Epithelial cell of proximal tubule (primary cell): ENCODE measurements at regions not wholly inside any gene's neighbourhood (a gene's known extent, or its start where the extent isn't known, plus 50 kb on each side); places are given as distances from the start of the nearest gene placed in this dataset.

Experiments used
- DNase-seq: peaks from one replicate; pipeline ENCODE4 v3.0.0-alpha.2; 2011; ENCODE audit warnings: low read depth
- H3K4me3 ChIP-seq: 2 replicates; pipeline ENCODE4 v1.5.1; 2011; ENCODE audit warnings: low read depth, mild to moderate bottlenecking, low read length
- TF ChIP-seq, protein P1 (sequence below): conservative IDR thresholded peaks from 2 replicates; pipeline ENCODE4 v1.5.1; 2012; ENCODE audit warnings: low read depth, mild to moderate bottlenecking, low read length

- no peak for DNase-seq
- no peak overlapping the region for H3K4me3 ChIP-seq
- TF ChIP-seq, protein P1, sequence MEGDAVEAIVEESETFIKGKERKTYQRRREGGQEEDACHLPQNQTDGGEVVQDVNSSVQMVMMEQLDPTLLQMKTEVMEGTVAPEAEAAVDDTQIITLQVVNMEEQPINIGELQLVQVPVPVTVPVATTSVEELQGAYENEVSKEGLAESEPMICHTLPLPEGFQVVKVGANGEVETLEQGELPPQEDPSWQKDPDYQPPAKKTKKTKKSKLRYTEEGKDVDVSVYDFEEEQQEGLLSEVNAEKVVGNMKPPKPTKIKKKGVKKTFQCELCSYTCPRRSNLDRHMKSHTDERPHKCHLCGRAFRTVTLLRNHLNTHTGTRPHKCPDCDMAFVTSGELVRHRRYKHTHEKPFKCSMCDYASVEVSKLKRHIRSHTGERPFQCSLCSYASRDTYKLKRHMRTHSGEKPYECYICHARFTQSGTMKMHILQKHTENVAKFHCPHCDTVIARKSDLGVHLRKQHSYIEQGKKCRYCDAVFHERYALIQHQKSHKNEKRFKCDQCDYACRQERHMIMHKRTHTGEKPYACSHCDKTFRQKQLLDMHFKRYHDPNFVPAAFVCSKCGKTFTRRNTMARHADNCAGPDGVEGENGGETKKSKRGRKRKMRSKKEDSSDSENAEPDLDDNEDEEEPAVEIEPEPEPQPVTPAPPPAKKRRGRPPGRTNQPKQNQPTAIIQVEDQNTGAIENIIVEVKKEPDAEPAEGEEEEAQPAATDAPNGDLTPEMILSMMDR = no peak
Observed at GRCh38 chr13:42412812-42413483, 141.0 kb downstream of the AKAP11 start.

DNA sequence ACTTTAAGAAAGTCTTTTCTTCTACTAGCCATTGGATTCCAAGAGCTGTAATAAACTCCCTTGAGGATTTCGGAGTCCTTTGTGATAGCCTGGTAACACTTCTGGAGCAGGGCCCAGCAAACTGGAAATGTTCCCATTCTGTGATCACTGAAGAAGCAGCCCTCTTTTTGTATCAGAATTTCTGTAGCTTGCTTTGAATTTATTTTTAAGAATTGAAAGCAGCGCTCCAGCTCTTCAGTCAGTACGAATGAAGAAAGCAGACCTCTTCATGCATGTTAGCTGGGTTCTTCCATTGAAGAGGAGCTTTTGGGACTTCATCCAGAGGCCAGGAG lies 141.5 kb downstream of the AKAP11 start:
- DNase-seq = no peak
- H3K4me3 ChIP-seq = no peak overlapping the region
- TF ChIP-seq, protein P1 = no peak

GRCh38 chr13:42417626-42418025 lies 145.7 kb downstream of the AKAP11 start:
- DNase-seq = no peak
- TF ChIP-seq, protein P1 = no peak
- no peak overlapping the region for H3K4me3 ChIP-seq

DNA sequence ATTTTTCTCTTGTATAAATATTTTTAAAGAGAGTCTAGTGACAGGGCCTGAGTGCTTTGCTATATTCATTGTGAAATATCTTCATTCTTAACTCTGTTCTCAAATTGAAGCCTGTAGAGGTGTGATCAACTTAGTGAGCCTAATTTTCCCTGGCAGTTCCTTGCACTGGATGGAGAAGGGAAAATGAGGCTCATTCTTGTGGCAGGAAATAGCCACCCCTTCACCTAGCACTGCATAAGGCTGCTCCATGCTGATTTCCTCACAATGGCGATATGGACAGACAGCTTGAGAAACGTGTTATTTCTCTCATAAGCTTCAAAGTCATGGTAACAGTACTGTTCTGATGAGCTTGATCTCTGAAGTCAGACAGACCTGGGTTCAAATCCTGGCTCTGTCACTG lies 146.2 kb downstream of the AKAP11 start:
- TF ChIP-seq, protein P1 = no peak
- no peak overlapping the region for H3K4me3 ChIP-seq
- DNase-seq = no peak

GRCh38 chr13:42420304-42420703 lies 148.4 kb downstream of the AKAP11 start:
- TF ChIP-seq, protein P1 = no peak
- DNase-seq = no peak
- no peak overlapping the region for H3K4me3 ChIP-seq

- no peak overlapping the region for H3K4me3 ChIP-seq
- TF ChIP-seq, protein P1 = no peak
- no peak for DNase-seq
Observed at GRCh38 chr13:42422681-42423080, 150.7 kb downstream of the AKAP11 start.

- TF ChIP-seq, protein P1 = no peak
- DNase-seq = no peak
- no peak overlapping the region for H3K4me3 ChIP-seq
Observed at GRCh38 chr13:42424182-42424581, 149.8 kb upstream of the TNFSF11 start.
